C4-2B (cell line): ENCODE measurements at regions not wholly inside any gene's neighbourhood (a gene's known extent, or its start where the extent isn't known, plus 50 kb on each side); places are given as distances from the start of the nearest gene placed in this dataset.
"Not testable (repeated sequence)": the region's sequence is repeated elsewhere in the genome, so short reads cannot be mapped to it uniquely, and the experiment has no call there.

ENCODE experiments used
- H3K27ac ChIP-seq: fragments of 450-650 bp; 2 replicates; pipeline ENCODE4 v1.5.1; 2017
- ZFX ChIP-seq: fragments of 450-650 bp; IDR thresholded peaks from 2 replicates; pipeline ENCODE4 v1.6.1; 2017
- TF ChIP-seq, protein P1 (sequence below): fragments of 450-650 bp; conservative IDR thresholded peaks from 2 replicates; pipeline ENCODE4 v1.5.1; 2017; ENCODE audit warnings: mild to moderate bottlenecking

- no peak overlapping the region for H3K27ac ChIP-seq
- no peak for TF ChIP-seq ZFX
- TF ChIP-seq, protein P1, sequence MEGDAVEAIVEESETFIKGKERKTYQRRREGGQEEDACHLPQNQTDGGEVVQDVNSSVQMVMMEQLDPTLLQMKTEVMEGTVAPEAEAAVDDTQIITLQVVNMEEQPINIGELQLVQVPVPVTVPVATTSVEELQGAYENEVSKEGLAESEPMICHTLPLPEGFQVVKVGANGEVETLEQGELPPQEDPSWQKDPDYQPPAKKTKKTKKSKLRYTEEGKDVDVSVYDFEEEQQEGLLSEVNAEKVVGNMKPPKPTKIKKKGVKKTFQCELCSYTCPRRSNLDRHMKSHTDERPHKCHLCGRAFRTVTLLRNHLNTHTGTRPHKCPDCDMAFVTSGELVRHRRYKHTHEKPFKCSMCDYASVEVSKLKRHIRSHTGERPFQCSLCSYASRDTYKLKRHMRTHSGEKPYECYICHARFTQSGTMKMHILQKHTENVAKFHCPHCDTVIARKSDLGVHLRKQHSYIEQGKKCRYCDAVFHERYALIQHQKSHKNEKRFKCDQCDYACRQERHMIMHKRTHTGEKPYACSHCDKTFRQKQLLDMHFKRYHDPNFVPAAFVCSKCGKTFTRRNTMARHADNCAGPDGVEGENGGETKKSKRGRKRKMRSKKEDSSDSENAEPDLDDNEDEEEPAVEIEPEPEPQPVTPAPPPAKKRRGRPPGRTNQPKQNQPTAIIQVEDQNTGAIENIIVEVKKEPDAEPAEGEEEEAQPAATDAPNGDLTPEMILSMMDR: no peak
Measured at GRCh38 chr17:52442350-52442749, 283.8 kb upstream of the CA10 start.

GRCh38 chr17:52420555-52421078, 262.1 kb upstream of the CA10 start:
- TF ChIP-seq ZFX: no peak
- TF ChIP-seq, protein P1: no peak
- no peak overlapping the region for H3K27ac ChIP-seq

DNA sequence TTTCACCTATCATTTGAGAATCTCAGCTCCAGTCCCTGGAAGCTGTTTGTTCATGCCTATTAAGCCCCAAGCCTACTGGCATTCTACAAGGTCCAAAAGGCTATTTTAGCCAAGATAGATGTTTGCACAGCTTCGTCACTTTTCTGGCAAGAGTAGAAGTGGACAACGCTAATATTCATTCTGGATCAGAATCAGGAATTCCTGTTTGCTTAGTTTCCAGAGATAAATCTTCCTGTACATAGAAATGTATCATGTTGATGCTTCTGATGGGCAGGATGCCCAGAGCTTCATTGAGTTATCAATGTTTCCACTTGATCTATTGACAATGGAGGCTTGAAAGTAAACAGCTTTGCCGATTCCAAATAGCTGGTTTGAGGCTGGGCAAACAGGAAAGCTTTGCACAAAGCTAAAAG, 260.7 kb upstream of the CA10 start:
- peak overlapping the region; percentile 21; the same call in 1 of the 2 replicates for H3K27ac ChIP-seq
- TF ChIP-seq, protein P1: no peak
- no peak for TF ChIP-seq ZFX

DNA sequence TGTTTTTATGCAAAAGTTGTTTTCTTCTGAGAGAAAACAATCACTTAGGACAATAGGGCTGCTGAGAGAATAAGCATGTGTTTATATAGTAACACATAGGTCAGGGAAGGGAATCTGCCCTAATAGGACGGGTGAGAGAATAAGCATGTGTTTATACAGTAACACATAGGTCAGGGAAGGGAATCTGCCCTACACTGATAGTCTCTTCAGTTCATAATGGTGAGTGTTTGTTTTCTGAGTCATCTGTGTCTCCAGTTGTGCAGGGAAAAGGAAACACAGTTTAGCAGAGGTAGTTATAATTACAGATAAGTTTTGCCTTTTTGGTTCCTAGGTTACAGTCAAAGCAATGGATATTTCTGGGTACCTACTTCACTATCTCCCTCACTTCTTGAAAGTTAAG, 252.3 kb upstream of the CA10 start:
- TF ChIP-seq, protein P1: no peak
- TF ChIP-seq ZFX: no peak
- H3K27ac ChIP-seq: no peak overlapping the region

- H3K27ac ChIP-seq: not testable (repeated sequence)
Measured at GRCh38 chr17:52409222-52409621, 250.7 kb upstream of the CA10 start.

DNA sequence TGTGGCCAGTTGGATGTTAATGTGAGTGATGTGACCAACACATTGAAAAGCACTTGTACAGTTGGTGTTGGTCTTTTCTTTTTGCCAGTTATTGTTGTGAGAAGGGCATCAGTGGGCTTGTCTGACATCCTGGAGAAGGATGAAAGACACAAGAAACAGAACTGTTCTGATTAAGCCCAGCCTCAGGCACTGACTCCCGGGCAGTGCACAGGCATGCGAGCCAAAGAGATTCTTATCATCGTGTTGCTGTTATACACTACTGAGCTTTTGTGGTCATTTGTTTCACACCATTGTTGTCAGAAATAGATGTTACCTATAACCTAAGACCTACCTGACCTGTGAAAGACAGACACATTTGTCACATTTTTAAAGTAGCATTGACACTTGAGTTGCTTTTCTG, 236.8 kb upstream of the CA10 start:
- no peak for TF ChIP-seq ZFX
- TF ChIP-seq, protein P1: no peak
- H3K27ac ChIP-seq: no peak overlapping the region

- TF ChIP-seq ZFX: no peak
- TF ChIP-seq, protein P1: no peak
Measured at GRCh38 chr17:52390422-52390821, 231.9 kb upstream of the CA10 start.

DNA sequence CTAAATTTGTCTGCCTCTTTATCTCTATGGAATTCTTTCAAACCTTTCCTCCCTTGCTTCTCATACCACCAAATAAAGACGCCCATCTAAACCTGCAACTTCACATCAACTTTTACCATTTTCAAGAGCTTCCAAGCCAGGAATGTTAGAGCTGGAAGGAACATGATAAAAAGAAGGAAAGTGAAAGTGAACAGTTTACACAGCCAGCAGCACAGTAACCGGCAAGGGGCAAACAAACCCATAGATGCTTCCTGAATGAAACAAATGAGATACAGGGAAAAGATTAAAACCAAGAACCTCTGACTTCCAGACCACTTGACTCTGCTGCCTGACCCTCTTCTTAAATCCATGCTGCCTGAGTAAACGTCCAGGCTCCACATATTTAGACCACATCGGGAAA, 231.1 kb upstream of the CA10 start:
- no peak overlapping the region for H3K27ac ChIP-seq
- TF ChIP-seq, protein P1: no peak
- no peak for TF ChIP-seq ZFX

More at GRCh38 chr17:52390422-52390821, 231.9 kb upstream of the CA10 start:
- no peak overlapping the region for H3K27ac ChIP-seq
